MM.1S (cell line): ENCODE measurements at regions not wholly inside any gene's neighbourhood (a gene's known extent, or its start where the extent isn't known, plus 50 kb on each side); places are given as distances from the start of the nearest gene placed in this dataset.

ENCODE experiments used
- DNase-seq: peaks from one replicate; pipeline ENCODE4 v3.0.0-alpha.2; 2015
- H2AFZ ChIP-seq: fragments of 300-600 bp; sonication (generic); 2 replicates; pipeline ENCODE4 v1.6.0; 2016; ENCODE audit warnings: antibody characterized with exemption, low read length
- H3F3A ChIP-seq: fragments of 300-600 bp; sonication (generic); 2 replicates; pipeline ENCODE4 v1.6.1; 2016; ENCODE audit warnings: mild to moderate bottlenecking, antibody characterized with exemption, low read length, moderate library complexity, mixed read lengths; ENCODE audit not compliant: insufficient read depth
- H3K27ac ChIP-seq: fragments of 300-600 bp; sonication (generic); 2 replicates; pipeline ENCODE4 v1.5.1; 2016; ENCODE audit warnings: mild to moderate bottlenecking, low read length
- H3K27me3 ChIP-seq: fragments of 300-600 bp; sonication (generic); replicated peaks from 2 replicates; pipeline ENCODE4 v1.6.0; 2016; ENCODE audit warnings: low read length; ENCODE audit not compliant: insufficient read depth
- H3K36me3 ChIP-seq: fragments of 300-600 bp; sonication (generic); replicated peaks from 2 replicates; pipeline ENCODE4 v1.6.1; 2016; ENCODE audit warnings: mild to moderate bottlenecking, low read length, mixed read lengths; ENCODE audit not compliant: insufficient read depth
- H3K4me1 ChIP-seq: fragments of 300-600 bp; sonication (generic); 2 replicates; pipeline ENCODE4 v1.6.1; 2016; ENCODE audit warnings: low read length, mixed read lengths
- H3K4me2 ChIP-seq: fragments of 300-600 bp; sonication (generic); 2 replicates; pipeline ENCODE4 v1.6.0; 2016; ENCODE audit warnings: low read depth, low read length
- H3K4me3 ChIP-seq: fragments of 300-600 bp; sonication (generic); 2 replicates; pipeline ENCODE4 v1.5.1; 2016; ENCODE audit warnings: low read length, mixed read lengths
- H3K79me2 ChIP-seq: fragments of 300-600 bp; sonication (generic); 2 replicates; pipeline ENCODE4 v1.6.1; 2016; ENCODE audit warnings: mixed run types, low read length, mixed read lengths
- H3K9ac ChIP-seq: fragments of 300-600 bp; sonication (generic); 2 replicates; pipeline ENCODE4 v1.6.1; 2016; ENCODE audit warnings: low read length, mixed read lengths
- H3K9me2 ChIP-seq: fragments of 300-600 bp; sonication (generic); replicated peaks from 2 replicates; pipeline ENCODE4 v1.6.1; 2016; ENCODE audit warnings: mild to moderate bottlenecking, low read length, mixed read lengths; ENCODE audit not compliant: insufficient read depth
- H3K9me3 ChIP-seq: fragments of 300-600 bp; sonication (generic); replicated peaks from 2 replicates; pipeline ENCODE4 v1.6.1; 2016; ENCODE audit warnings: mild to moderate bottlenecking, low read length, mixed read lengths; ENCODE audit not compliant: insufficient read depth
- H4K20me1 ChIP-seq: fragments of 300-600 bp; sonication (generic); 2 replicates; pipeline ENCODE4 v1.6.1; 2016; ENCODE audit warnings: mild to moderate bottlenecking, low read length, moderate library complexity, mixed read lengths; ENCODE audit not compliant: insufficient read depth
- CTCF ChIP-seq: fragments of 300-600 bp; sonication (generic); IDR thresholded peaks from 2 replicates; pipeline ENCODE4 v1.5.1; 2016; ENCODE audit warnings: antibody characterized with exemption, low read length, mixed read lengths
- EZH2 ChIP-seq: fragments of 300-600 bp; sonication (generic); optimal IDR thresholded peaks from 2 replicates; pipeline ENCODE3; 2017; ENCODE audit warnings: low read depth, mild to moderate bottlenecking, antibody characterized with exemption, low read length, mixed read lengths
- EZH2phosphoT487 ChIP-seq: fragments of 300-600 bp; sonication (generic); IDR thresholded peaks from 2 replicates; pipeline ENCODE4 v1.6.1; 2018; ENCODE audit warnings: antibody characterized with exemption, low read length

DNA sequence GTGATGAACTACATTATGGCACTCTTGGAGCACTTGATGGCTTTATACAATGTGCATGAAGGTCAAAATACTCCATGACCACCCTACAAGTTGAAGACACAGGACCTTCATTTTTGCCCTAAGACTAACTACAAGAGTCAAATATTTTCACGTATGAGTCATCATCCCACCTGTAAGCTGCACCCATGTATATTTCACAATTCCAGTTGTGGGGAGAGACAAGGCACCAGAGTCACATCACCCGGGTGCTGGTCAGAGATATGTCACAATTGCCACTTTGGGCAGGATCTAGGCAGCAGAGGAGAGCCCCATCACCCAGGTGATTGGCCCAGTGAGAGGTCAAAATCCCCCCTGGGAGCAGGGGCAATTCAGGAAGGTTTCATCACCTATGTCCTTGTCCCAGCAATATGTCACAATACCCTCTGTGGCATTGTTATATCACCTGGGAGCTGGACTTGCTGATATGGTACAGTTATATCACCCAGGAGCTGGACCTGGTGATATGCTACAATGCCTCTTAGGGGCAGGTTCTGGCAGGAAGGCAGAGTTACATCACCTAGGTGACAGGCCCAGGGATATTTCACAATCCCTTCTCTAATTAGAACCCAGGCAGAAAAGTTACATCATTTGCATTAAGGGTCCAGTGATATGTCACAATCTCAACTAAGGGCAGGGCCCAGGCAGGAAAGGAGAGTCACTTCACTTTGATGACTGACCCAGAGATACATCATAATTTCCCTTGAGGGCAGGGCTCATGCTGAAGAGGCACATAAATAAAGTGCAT, 1839.2 kb downstream of the TP53TG3F start:
- H4K20me1 ChIP-seq = no peaks in the 10 kb centered on the region

GRCh38 chr16:35302859-35303258, 1843.4 kb downstream of the TP53TG3F start:
- no peaks in the 10 kb centered on the region for H3K9me2 ChIP-seq
- TF ChIP-seq EZH2phosphoT487 (no peak), EZH2 (no peak), CTCF (no peak)
- no peak overlapping the region for H3K27ac ChIP-seq
- no peaks in the 10 kb centered on the region for H3K27me3 ChIP-seq
- H2AFZ ChIP-seq = no peak overlapping the region
- H3K4me1 ChIP-seq = no peaks in the 10 kb centered on the region
- no peaks in the 10 kb centered on the region for H4K20me1 ChIP-seq
- H3K4me3 ChIP-seq = no peak overlapping the region
- no peak overlapping the region for H3K9ac ChIP-seq
- H3K79me2 ChIP-seq = no peaks in the 10 kb centered on the region
- no peaks in the 10 kb centered on the region for H3F3A ChIP-seq
- DNase-seq = no peak
- H3K4me2 ChIP-seq = no peak overlapping the region
- no peaks in the 10 kb centered on the region for H3K36me3 ChIP-seq
- H3K9me3 ChIP-seq = no peaks in the 10 kb centered on the region

More for the DNA sequence above, 1839.2 kb downstream of the TP53TG3F start:
- no peaks in the 10 kb centered on the region for H3K9me2 ChIP-seq
- H3F3A ChIP-seq = no peaks in the 10 kb centered on the region
- H3K9me3 ChIP-seq = no peaks in the 10 kb centered on the region
- H3K27me3 ChIP-seq = no peaks in the 10 kb centered on the region
- H3K79me2 ChIP-seq = no peaks in the 10 kb centered on the region
- H2AFZ ChIP-seq = no peak overlapping the region
- H3K4me2 ChIP-seq = no peak overlapping the region
- no peak overlapping the region for H3K4me3 ChIP-seq
- no peak overlapping the region for H3K9ac ChIP-seq
- no peak overlapping the region for H3K27ac ChIP-seq
- TF ChIP-seq EZH2 (no peak), EZH2phosphoT487 (no peak), CTCF (no peak)
- DNase-seq = no peak
- H3K4me1 ChIP-seq = no peaks in the 10 kb centered on the region
- no peaks in the 10 kb centered on the region for H3K36me3 ChIP-seq

DNA sequence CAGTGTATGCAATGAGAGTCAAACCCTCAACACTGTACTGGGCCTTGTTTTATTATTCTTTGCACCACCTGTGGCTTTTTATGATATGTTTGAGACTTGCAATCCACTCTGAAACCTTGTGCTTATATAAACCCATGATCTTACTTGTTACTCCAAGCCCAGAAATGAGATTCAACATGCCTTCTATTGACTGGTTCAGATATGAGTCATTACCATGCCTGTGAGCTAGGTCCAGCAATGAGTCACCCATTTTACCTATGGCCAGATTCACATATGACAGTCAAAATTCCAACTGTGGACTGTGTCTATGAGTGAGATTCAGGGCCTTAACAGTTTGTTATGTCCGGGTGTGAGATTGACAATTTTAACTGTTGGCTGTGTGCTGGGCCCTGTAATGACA, 1846.1 kb downstream of the TP53TG3F start:
- no peaks in the 10 kb centered on the region for H3K9me3 ChIP-seq
- H3K9me2 ChIP-seq = no peaks in the 10 kb centered on the region
- TF ChIP-seq EZH2phosphoT487 = no peak
- no peak for TF ChIP-seq EZH2
- TF ChIP-seq CTCF = no peak
- no peaks in the 10 kb centered on the region for H3F3A ChIP-seq
- H2AFZ ChIP-seq = no peak overlapping the region
- H3K36me3 ChIP-seq = no peaks in the 10 kb centered on the region
- no peaks in the 10 kb centered on the region for H4K20me1 ChIP-seq
- no peak overlapping the region for H3K4me2 ChIP-seq
- H3K9ac ChIP-seq = no peak overlapping the region
- DNase-seq = no peak
- H3K79me2 ChIP-seq = no peaks in the 10 kb centered on the region
- no peaks in the 10 kb centered on the region for H3K4me1 ChIP-seq
- no peak overlapping the region for H3K4me3 ChIP-seq
- H3K27ac ChIP-seq = no peak overlapping the region
- H3K27me3 ChIP-seq = no peaks in the 10 kb centered on the region
